WTC11 (cell line): ENCODE measurements at regions not wholly inside any gene's neighbourhood (a gene's known extent, or its start where the extent isn't known, plus 50 kb on each side); places are given as distances from the start of the nearest gene placed in this dataset.

Experiments used
- ATAC-seq: fragments of 200-7000 bp; cut with Tn5 transposase; 2 replicates; pipeline ENCODE4 v1.10.0; 2021; ENCODE audit warnings: mild to moderate bottlenecking, moderate library complexity
- CTCF ChIA-PET: fragments of 300-600 bp; sonication (Branson Sonifier 250); formaldehyde crosslinking; loops from one replicate; lab custom pipeline; 2021; ENCODE audit warnings: antibody characterized with exemption; lab: Charles Lee
- POLR2A ChIA-PET: fragments of 350-600 bp; sonication (Branson Sonifier 250); formaldehyde crosslinking; loops from one replicate; lab custom pipeline; 2021; ENCODE audit warnings: antibody characterized with exemption; lab: Charles Lee
- DNase-seq: peaks from one replicate; pipeline ENCODE4 v3.0.0; 2021; ENCODE audit warnings: low spot score
- H3K27ac Mint-ChIP-seq: 2 replicates; pipeline ENCODE4 v1.8.0; 2021; ENCODE audit warnings: mixed read lengths
- H3K27me3 Mint-ChIP-seq: 2 replicates; pipeline ENCODE4 v1.8.0; 2021; ENCODE audit warnings: low read depth, mild to moderate bottlenecking, moderate library complexity, mixed read lengths
- H3K36me3 Mint-ChIP-seq: 2 replicates; pipeline ENCODE4 v1.8.0; 2021; ENCODE audit warnings: mixed read lengths
- H3K4me1 Mint-ChIP-seq: 2 replicates; pipeline ENCODE4 v1.8.0; 2022; ENCODE audit warnings: mixed read lengths
- H3K4me3 Mint-ChIP-seq: 2 replicates; pipeline ENCODE4 v1.8.0; 2021; ENCODE audit warnings: mild to moderate bottlenecking, moderate library complexity, mixed read lengths
- H3K9me3 Mint-ChIP-seq: 2 replicates; pipeline ENCODE4 v1.8.0; 2021; ENCODE audit warnings: mixed read lengths
- ATF1 ChIP-seq: sonication (generic); formaldehyde crosslinking; IDR thresholded peaks from 2 replicates; pipeline ENCODE4 v1.8.1; 2023; ENCODE audit warnings: mild to moderate bottlenecking, moderate library complexity, missing genetic modification reagents
- CBFB ChIP-seq: sonication (generic); formaldehyde crosslinking; IDR thresholded peaks from 2 replicates; pipeline ENCODE4 v1.8.1; 2022; ENCODE audit warnings: mild to moderate bottlenecking, low read depth, missing genetic modification reagents
- CTCF ChIP-seq: fragments of 200-600 bp; IDR thresholded peaks from 2 replicates; pipeline ENCODE4 v1.8.0; 2022; ENCODE audit warnings: antibody characterized with exemption
- E2F1 ChIP-seq: sonication (generic); formaldehyde crosslinking; IDR thresholded peaks from 2 replicates; pipeline ENCODE4 v1.8.0; 2022; ENCODE audit warnings: mild to moderate bottlenecking, missing genetic modification reagents
- FOXJ3 ChIP-seq: sonication (generic); formaldehyde crosslinking; IDR thresholded peaks from 2 replicates; pipeline ENCODE4 v1.9.0; 2021; ENCODE audit warnings: missing genetic modification reagents, mild to moderate bottlenecking, borderline replicate concordance
- GRHL2 ChIP-seq: fragments of 250-450 bp; sonication (Bioruptor Pico); IDR thresholded peaks from 2 replicates; pipeline ENCODE4 v1.8.0; 2022; ENCODE audit warnings: mild to moderate bottlenecking, moderate library complexity; ENCODE audit not compliant: insufficient replicate concordance, severe bottlenecking
- HMGA2 ChIP-seq: fragments of 250-450 bp; sonication (Bioruptor Pico); IDR thresholded peaks from 2 replicates; pipeline ENCODE4 v1.4.0; 2021; ENCODE audit warnings: mild to moderate bottlenecking, moderate library complexity
- JAZF1 ChIP-seq: fragments of 250-450 bp; sonication (Bioruptor Pico); IDR thresholded peaks from 2 replicates; pipeline ENCODE4 v1.9.0; 2021; ENCODE audit warnings: moderate library complexity, mild to moderate bottlenecking, inconsistent platforms
- JUN ChIP-seq: sonication (generic); formaldehyde crosslinking; IDR thresholded peaks from 2 replicates; pipeline ENCODE4 v1.8.0; 2023; ENCODE audit warnings: mild to moderate bottlenecking, missing genetic modification reagents
- MLX ChIP-seq: sonication (generic); formaldehyde crosslinking; IDR thresholded peaks from 2 replicates; pipeline ENCODE4 v1.8.1; 2023; ENCODE audit warnings: mild to moderate bottlenecking, missing genetic modification reagents, moderate library complexity
- MXD4 ChIP-seq: fragments of 250-450 bp; sonication (Bioruptor Pico); IDR thresholded peaks from 2 replicates; pipeline ENCODE4 v1.8.0; 2021; ENCODE audit warnings: mild to moderate bottlenecking, moderate library complexity, borderline replicate concordance
- PREB ChIP-seq: sonication (generic); formaldehyde crosslinking; IDR thresholded peaks from 2 replicates; pipeline ENCODE4 v1.8.1; 2022; ENCODE audit warnings: mild to moderate bottlenecking, missing genetic modification reagents, moderate library complexity, borderline replicate concordance
- SMAD4 ChIP-seq: sonication (generic); formaldehyde crosslinking; IDR thresholded peaks from 2 replicates; pipeline ENCODE4 v1.8.0; 2022; ENCODE audit warnings: mild to moderate bottlenecking, missing genetic modification reagents
- TP53 ChIP-seq: sonication (generic); formaldehyde crosslinking; IDR thresholded peaks from 2 replicates; pipeline ENCODE4 v1.8.1; 2023; ENCODE audit warnings: mild to moderate bottlenecking, missing genetic modification reagents
- USF2 ChIP-seq: sonication (generic); formaldehyde crosslinking; IDR thresholded peaks from 2 replicates; pipeline ENCODE4 v1.8.1; 2023; ENCODE audit warnings: mild to moderate bottlenecking, missing genetic modification reagents, moderate library complexity
- ZNF138 ChIP-seq: sonication (generic); formaldehyde crosslinking; conservative IDR thresholded peaks from 2 replicates; pipeline ENCODE4 v1.8.1; 2022; ENCODE audit warnings: mild to moderate bottlenecking, moderate library complexity, missing genetic modification reagents
- ZNF219 ChIP-seq: sonication (generic); formaldehyde crosslinking; IDR thresholded peaks from 2 replicates; pipeline ENCODE4 v1.8.0; 2023; ENCODE audit warnings: missing genetic modification reagents, mild to moderate bottlenecking, borderline replicate concordance
- ZNF317 ChIP-seq: sonication (generic); formaldehyde crosslinking; IDR thresholded peaks from 2 replicates; pipeline ENCODE4 v1.8.1; 2023; ENCODE audit warnings: low read depth, mild to moderate bottlenecking, moderate library complexity, missing genetic modification reagents, borderline replicate concordance
- ZNF423 ChIP-seq: fragments of 250-450 bp; sonication (Bioruptor Pico); IDR thresholded peaks from 2 replicates; pipeline ENCODE4 v2.1.2; 2022; ENCODE audit warnings: mild to moderate bottlenecking, moderate library complexity
- TF ChIP-seq, protein P1 (sequence below): sonication (generic); formaldehyde crosslinking; IDR thresholded peaks from 2 replicates; pipeline ENCODE4 v1.8.1; 2022; ENCODE audit warnings: low read depth, missing genetic modification reagents, borderline replicate concordance
- TF ChIP-seq, protein P2 (sequence below): fragments of 250-450 bp; sonication (Bioruptor Pico); conservative IDR thresholded peaks from 2 replicates; pipeline ENCODE4 v1.9.0; 2021; ENCODE audit warnings: mild to moderate bottlenecking
- TF ChIP-seq, protein P3 (sequence below): sonication (generic); formaldehyde crosslinking; IDR thresholded peaks from 2 replicates; pipeline ENCODE4 v1.8.1; 2022; ENCODE audit warnings: low read depth, mild to moderate bottlenecking, moderate library complexity, missing genetic modification reagents, borderline replicate concordance
- TF ChIP-seq, protein P4 (sequence below): sonication (generic); formaldehyde crosslinking; IDR thresholded peaks from 2 replicates; pipeline ENCODE4 v1.8.0; 2022; ENCODE audit warnings: mild to moderate bottlenecking, missing genetic modification reagents
- TF ChIP-seq, protein P5 (sequence below): fragments of 250-450 bp; sonication (Bioruptor Pico); IDR thresholded peaks from 2 replicates; pipeline ENCODE4 v1.9.0; 2021; ENCODE audit warnings: mild to moderate bottlenecking

DNA sequence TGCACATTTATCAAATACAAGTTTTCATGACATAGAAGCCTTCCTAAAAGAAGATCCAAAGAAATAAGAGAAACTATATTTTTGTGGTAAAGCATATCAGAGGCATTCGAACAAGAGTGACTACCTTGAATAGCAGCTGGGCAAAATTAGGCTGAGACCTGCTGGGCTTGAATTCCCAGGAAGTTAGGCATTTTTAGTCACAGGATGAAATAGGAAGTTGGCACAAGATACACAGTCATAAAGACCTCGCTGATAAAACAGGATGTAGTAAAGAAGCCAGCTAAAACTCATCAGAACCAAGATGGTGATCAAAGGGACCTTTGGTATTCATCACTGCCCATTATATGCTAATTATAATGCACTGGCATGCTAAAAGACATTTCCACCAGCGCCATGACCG is 1302.3 kb upstream of the NRXN1 start (continued):
- TF ChIP-seq, protein P1, sequence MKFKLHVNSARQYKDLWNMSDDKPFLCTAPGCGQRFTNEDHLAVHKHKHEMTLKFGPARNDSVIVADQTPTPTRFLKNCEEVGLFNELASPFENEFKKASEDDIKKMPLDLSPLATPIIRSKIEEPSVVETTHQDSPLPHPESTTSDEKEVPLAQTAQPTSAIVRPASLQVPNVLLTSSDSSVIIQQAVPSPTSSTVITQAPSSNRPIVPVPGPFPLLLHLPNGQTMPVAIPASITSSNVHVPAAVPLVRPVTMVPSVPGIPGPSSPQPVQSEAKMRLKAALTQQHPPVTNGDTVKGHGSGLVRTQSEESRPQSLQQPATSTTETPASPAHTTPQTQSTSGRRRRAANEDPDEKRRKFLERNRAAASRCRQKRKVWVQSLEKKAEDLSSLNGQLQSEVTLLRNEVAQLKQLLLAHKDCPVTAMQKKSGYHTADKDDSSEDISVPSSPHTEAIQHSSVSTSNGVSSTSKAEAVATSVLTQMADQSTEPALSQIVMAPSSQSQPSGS (CRISPR knock-in tag) = no peak
- no peak for TF ChIP-seq ZNF423 (CRISPR knock-in tag)
- no peak for TF ChIP-seq CTCF
- no peak for TF ChIP-seq PREB (CRISPR knock-in tag)
- TF ChIP-seq JUN (CRISPR knock-in tag) = no peak
- TF ChIP-seq HMGA2 (CRISPR knock-in tag) = no peak
- TF ChIP-seq ATF1 (CRISPR knock-in tag) = no peak

DNA sequence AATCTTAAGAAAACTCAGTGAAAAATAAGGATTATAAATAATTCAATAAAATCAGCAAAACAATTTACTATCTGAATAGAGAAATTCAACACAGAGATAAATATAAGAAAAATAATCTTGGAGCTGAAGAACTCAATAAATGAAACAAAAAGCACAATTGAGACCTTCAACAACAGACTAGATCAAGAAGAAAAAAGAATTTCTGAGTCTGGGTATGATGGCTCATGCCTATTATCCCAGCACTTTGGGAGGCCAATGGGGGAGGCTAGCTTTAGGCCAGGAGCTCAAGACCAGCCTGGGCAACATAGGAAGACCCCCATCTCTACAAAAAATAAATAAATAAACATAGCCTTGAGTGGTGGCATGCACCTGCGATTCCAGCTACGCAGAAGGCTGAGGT is 1295.7 kb upstream of the NRXN1 start:
- ATAC-seq (no peak), DNase-seq (no peak)
- no peaks in the 10 kb centered on the region for H3K27me3 Mint-ChIP-seq
- H3K4me1 Mint-ChIP-seq = no peaks in the 10 kb centered on the region; the same call in 1 of the 2 replicates
- TF ChIP-seq GRHL2 (no peak), TP53 (CRISPR knock-in tag) (no peak), E2F1 (CRISPR knock-in tag) (no peak), CBFB (CRISPR knock-in tag) (no peak), FOXJ3 (CRISPR knock-in tag) (no peak), SMAD4 (CRISPR knock-in tag) (no peak), HMGA2 (CRISPR knock-in tag) (no peak), USF2 (CRISPR knock-in tag) (no peak), ZNF317 (CRISPR knock-in tag) (no peak), MXD4 (CRISPR knock-in tag) (no peak), ZNF219 (CRISPR knock-in tag) (no peak), JAZF1 (CRISPR knock-in tag) (no peak), ZNF138 (CRISPR knock-in tag) (no peak), MLX (CRISPR knock-in tag) (no peak)
- TF ChIP-seq, protein P2, sequence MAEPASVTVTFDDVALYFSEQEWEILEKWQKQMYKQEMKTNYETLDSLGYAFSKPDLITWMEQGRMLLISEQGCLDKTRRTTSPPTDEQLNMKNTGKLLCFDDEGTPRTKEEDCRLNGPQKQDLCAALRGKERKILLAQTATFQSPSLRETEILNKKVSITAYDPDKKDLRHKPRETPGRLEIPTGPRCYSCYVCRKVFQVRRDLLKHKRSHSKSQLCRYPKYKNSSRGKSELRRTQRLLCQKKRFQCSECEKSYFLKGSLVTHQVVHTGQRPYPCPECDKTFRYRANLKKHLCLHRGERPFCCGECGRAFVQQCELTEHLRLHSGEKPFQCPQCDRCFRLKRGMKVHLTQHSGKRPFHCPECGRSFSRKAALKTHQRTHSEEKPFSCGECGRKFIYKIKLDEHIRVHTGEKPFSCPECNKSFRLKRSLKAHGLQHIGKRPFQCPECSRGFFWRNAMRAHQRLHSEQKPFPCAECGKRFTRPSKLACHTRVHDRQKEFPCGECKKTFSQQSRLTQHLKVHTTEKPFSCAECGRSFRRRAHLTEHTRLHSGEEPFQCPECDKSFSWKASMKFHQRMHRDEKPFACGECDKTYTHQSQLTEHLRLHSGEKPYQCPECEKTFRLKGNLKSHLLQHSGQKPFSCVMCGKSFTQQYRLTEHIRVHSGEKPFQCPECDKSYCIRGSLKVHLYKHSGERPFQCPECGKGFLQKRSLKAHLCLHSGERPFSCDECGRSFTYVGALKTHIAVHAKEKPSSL (CRISPR knock-in tag) = no peak
- TF ChIP-seq, protein P3, sequence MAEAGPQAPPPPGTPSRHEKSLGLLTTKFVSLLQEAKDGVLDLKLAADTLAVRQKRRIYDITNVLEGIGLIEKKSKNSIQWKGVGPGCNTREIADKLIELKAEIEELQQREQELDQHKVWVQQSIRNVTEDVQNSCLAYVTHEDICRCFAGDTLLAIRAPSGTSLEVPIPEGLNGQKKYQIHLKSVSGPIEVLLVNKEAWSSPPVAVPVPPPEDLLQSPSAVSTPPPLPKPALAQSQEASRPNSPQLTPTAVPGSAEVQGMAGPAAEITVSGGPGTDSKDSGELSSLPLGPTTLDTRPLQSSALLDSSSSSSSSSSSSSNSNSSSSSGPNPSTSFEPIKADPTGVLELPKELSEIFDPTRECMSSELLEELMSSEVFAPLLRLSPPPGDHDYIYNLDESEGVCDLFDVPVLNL (CRISPR knock-in tag) = no peak
- TF ChIP-seq, protein P4, sequence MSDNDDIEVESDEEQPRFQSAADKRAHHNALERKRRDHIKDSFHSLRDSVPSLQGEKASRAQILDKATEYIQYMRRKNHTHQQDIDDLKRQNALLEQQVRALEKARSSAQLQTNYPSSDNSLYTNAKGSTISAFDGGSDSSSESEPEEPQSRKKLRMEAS (CRISPR knock-in tag) = no peak
- TF ChIP-seq, protein P5, sequence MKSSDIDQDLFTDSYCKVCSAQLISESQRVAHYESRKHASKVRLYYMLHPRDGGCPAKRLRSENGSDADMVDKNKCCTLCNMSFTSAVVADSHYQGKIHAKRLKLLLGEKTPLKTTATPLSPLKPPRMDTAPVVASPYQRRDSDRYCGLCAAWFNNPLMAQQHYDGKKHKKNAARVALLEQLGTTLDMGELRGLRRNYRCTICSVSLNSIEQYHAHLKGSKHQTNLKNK (CRISPR knock-in tag) = no peak
- H3K9me3 Mint-ChIP-seq = peaks cover 20% of the 10 kb centered on the region
- POLR2A ChIA-PET = no interaction called here
- peaks cover 8% of the 10 kb centered on the region for H3K36me3 Mint-ChIP-seq
- H3K27ac Mint-ChIP-seq = no peak overlapping the region
- no peak overlapping the region for H3K4me3 Mint-ChIP-seq
- CTCF ChIA-PET = no interaction called here
